SU-DHL-6 (cell line): ENCODE measurements at regions not wholly inside any gene's neighbourhood (a gene's known extent, or its start where the extent isn't known, plus 50 kb on each side); places are given as distances from the start of the nearest gene placed in this dataset.
"Not testable (repeated sequence)": the region's sequence is repeated elsewhere in the genome, so short reads cannot be mapped to it uniquely, and the experiment has no call there.

Experiments used
- H2AFZ ChIP-seq: fragments of 200-600 bp; sonication (generic); 2 replicates; pipeline ENCODE4 v1.6.1; 2014; ENCODE audit warnings: low read depth, mild to moderate bottlenecking, moderate library complexity, mixed read lengths, antibody characterized with exemption, low read length; ENCODE audit not compliant: severe bottlenecking
- H3F3A ChIP-seq: fragments of 200-600 bp; shearing (Covaris generic); 2 replicates; pipeline ENCODE4 v1.6.0; 2016; ENCODE audit warnings: antibody characterized with exemption, mild to moderate bottlenecking; ENCODE audit not compliant: insufficient read depth
- H3K27ac ChIP-seq: fragments of 200-600 bp; sonication (generic); 2 replicates; pipeline ENCODE4 v1.5.1; 2016; ENCODE audit warnings: low read depth, mild to moderate bottlenecking, low read length, moderate library complexity, mixed read lengths
- H3K27me3 ChIP-seq: fragments of 200-600 bp; sonication (generic), shearing (Covaris generic); 2 replicates; pipeline ENCODE4 v1.6.0; 2014; ENCODE audit warnings: mild to moderate bottlenecking, low read length
- H3K36me3 ChIP-seq: fragments of 200-600 bp; sonication (generic); 2 replicates; pipeline ENCODE4 v1.6.1; 2014; ENCODE audit warnings: mild to moderate bottlenecking, low read length, mixed read lengths
- H3K4me2 ChIP-seq: fragments of 300-600, 200-600 bp; shearing (Covaris generic), sonication (generic); 2 replicates; pipeline ENCODE4 v1.6.0; 2014; ENCODE audit warnings: low read length, low read depth, mild to moderate bottlenecking; ENCODE audit not compliant: poor library complexity, severe bottlenecking
- H3K4me3 ChIP-seq: fragments of 200-600 bp; sonication (generic); 2 replicates; pipeline ENCODE4 v1.5.1; 2014; ENCODE audit warnings: antibody characterized with exemption, low read length, mild to moderate bottlenecking, mixed read lengths; ENCODE audit not compliant: insufficient read depth, poor library complexity, severe bottlenecking
- H3K79me2 ChIP-seq: fragments of 200-600 bp; sonication (generic); 2 replicates; pipeline ENCODE4 v1.6.1; 2014; ENCODE audit warnings: mild to moderate bottlenecking, low read length, moderate library complexity; ENCODE audit not compliant: insufficient read depth
- H3K9ac ChIP-seq: fragments of 200-600 bp; sonication (generic); 2 replicates; pipeline ENCODE4 v1.7.0; 2014; ENCODE audit warnings: mild to moderate bottlenecking, low read length
- H3K9me2 ChIP-seq: fragments of 200-600 bp; sonication (generic); replicated peaks from 2 replicates; pipeline ENCODE4 v1.6.1; 2014; ENCODE audit warnings: low read length; ENCODE audit not compliant: insufficient read depth
- H3K9me3 ChIP-seq: fragments of 200-600 bp; sonication (generic); 2 replicates; pipeline ENCODE4 v1.6.1; 2014; ENCODE audit warnings: low read length, mixed read lengths; ENCODE audit not compliant: insufficient read depth
- H4K20me1 ChIP-seq: fragments of 200-600 bp; sonication (generic); 2 replicates; pipeline ENCODE4 v1.6.1; 2014; ENCODE audit warnings: low read depth, mild to moderate bottlenecking, antibody characterized with exemption, low read length, moderate library complexity, mixed read lengths

DNA sequence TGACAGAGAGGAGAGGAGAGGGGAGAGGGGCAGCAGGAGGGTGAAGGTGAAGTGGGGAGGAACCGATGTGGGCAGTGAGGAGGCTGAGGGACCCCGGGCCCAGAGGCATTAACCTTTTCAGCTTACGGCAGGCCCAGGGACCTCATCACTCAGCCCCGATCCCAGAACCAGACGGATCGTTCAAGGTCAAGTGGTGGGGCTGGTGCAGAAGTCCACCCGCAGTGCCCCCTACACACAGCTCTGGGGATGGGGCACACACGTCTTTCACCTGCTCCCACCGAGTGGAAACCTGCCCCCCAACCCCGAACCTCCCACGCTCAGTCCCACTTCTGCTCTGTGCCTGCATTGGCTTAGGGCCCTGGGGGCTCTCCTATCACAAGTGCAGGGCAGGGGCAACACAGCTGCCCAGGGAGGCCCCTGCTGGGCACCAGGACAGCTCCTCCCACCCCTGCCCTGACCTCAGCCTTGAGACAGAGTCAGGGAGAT lies 81.9 kb upstream of the GOLGA6L4 start:
- H3K4me2 ChIP-seq, H3K9ac ChIP-seq, H3K27me3 ChIP-seq, H3K9me3 ChIP-seq, H3F3A ChIP-seq, H3K4me3 ChIP-seq, H3K79me2 ChIP-seq, H2AFZ ChIP-seq, H3K27ac ChIP-seq, H3K9me2 ChIP-seq, H4K20me1 ChIP-seq, H3K36me3 ChIP-seq: not testable (repeated sequence)

DNA sequence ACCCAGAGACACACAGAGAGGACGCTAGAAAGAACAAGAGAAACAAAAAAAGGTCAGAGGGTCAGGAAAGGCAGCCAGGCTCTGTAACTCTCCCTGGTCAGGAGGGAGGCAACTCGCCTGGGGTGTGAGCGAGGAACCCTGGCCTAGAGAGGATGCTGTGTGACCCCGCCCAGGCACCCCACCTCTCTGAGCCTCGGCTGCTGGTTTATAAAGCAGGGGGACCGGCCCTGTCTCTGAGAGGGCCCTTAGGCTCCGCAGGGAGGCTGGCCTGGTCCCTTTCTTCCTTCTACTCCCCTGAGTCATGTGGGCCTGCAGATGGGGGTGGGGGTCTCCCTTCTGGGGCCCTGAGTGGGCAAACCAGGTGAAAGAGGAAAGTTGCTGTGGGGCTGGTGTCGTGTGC lies 81.3 kb upstream of the GOLGA6L4 start:
- H3K4me2 ChIP-seq, H2AFZ ChIP-seq, H3K9me3 ChIP-seq, H3K9ac ChIP-seq, H3F3A ChIP-seq, H3K79me2 ChIP-seq, H3K9me2 ChIP-seq, H4K20me1 ChIP-seq, H3K27ac ChIP-seq, H3K27me3 ChIP-seq, H3K36me3 ChIP-seq, H3K4me3 ChIP-seq: not testable (repeated sequence)

DNA sequence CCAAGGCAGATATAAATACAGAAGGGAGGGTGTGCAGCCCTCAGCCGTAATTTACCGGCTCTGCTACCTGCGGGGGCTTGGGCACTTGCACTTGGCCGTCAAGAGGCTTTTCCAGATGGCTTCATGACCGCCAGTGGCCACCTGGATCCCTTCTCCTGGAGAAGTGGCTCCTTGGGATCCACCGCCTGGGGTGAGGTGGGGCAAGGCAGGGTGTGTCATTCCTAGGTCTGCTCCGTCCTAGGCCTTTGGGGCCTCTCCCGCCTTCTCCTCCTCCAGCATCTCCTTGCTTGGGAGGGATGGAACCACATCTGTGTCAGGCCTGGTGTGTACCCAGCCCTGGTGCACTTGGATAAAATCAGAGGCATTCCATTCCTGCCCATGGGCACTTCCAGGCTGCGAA lies 80.8 kb upstream of the GOLGA6L4 start:
- H3K79me2 ChIP-seq, H3K4me3 ChIP-seq: not testable (repeated sequence)

DNA sequence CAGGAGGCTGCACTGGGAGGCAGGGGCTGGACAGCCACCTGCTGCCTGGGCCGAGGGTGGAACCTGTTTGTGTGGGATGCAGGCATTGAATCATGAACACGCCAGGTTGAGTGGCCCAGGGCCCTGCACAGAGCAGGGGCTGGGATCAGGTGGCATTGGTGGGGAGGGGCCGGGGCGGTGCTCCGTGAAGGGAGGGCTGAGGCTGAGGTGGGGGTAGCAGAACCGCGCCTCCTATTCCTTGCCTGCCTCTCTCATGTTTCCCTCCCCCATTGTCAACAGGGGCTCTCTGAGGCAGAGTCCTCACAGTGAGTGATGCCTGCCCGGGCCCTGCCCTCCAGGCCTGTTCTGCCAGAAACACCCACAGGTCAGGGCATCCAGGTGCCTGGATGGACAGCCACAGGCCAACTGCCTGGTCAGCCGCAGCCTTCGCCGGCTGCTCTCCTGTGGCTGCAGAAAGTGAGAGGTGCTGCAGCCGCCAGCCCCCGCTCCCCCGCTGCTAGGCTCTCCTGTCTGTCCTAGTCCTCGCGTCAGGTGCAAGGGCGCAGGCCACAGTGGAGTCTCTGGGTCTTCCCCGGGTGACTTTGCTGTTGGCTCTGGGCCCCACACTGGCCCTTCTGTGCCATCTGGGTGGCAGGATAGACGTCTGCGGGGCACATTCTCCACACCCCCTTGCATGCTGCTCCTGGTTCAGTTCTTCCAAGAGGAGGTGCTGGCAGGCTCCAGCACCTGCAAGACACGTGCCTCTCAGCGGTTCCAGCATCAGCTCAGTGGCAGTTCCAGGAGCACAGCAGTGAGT lies 79.6 kb upstream of the GOLGA6L4 start:
- not testable (repeated sequence) for H2AFZ ChIP-seq, H3K79me2 ChIP-seq

More for the DNA sequence above, 80.8 kb upstream of the GOLGA6L4 start:
- not testable (repeated sequence) for H3K9me2 ChIP-seq, H3K4me2 ChIP-seq, H3K27ac ChIP-seq, H3K36me3 ChIP-seq, H3K27me3 ChIP-seq, H2AFZ ChIP-seq, H4K20me1 ChIP-seq, H3K9me3 ChIP-seq, H3F3A ChIP-seq, H3K9ac ChIP-seq

GRCh38 chr15:84156588-84156840 lies 79.1 kb upstream of the GOLGA6L4 start:
- H3K9me3 ChIP-seq, H3K36me3 ChIP-seq, H3K9ac ChIP-seq, H3K27ac ChIP-seq, H3K4me3 ChIP-seq, H2AFZ ChIP-seq, H3K27me3 ChIP-seq, H3F3A ChIP-seq, H3K79me2 ChIP-seq, H3K4me2 ChIP-seq, H3K9me2 ChIP-seq, H4K20me1 ChIP-seq: not testable (repeated sequence)

More for the DNA sequence above, 79.6 kb upstream of the GOLGA6L4 start:
- H3K9me2 ChIP-seq, H3K27me3 ChIP-seq, H3K36me3 ChIP-seq, H3K9ac ChIP-seq, H3K27ac ChIP-seq, H4K20me1 ChIP-seq, H3K9me3 ChIP-seq, H3K4me3 ChIP-seq, H3F3A ChIP-seq, H3K4me2 ChIP-seq: not testable (repeated sequence)

DNA sequence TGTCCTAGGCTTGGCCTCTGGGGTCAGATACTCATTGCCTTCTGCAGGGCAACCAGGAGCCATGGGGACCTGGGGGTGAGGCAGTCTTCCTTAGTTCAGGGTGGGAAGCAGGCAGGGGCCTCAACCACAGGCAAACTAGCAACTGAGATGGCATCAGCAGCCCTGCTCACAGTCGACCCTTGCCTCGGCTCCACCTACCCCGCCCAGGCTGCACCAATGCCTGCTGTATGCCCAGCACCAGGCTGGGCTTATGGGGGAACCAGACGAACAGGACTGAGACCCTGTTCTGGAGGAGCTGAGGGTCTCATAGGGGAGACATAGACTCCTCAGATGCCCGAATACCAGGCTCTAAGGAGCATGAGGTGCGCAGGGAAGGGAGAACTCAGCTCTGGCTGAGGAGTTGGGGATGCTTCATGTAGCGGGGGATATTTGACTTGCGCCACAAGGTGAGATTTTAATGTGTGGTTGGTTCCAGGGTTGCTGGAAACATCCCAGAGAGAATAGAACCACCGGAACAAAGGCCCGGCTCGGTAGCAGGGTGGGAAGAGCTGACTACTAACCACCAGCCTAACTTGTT lies 78.4 kb upstream of the GOLGA6L4 start:
- not testable (repeated sequence) for H3K27ac ChIP-seq, H3K9ac ChIP-seq, H3K4me2 ChIP-seq, H3K27me3 ChIP-seq, H3K9me3 ChIP-seq, H3K79me2 ChIP-seq, H3K9me2 ChIP-seq, H3F3A ChIP-seq, H4K20me1 ChIP-seq, H3K4me3 ChIP-seq, H2AFZ ChIP-seq, H3K36me3 ChIP-seq

DNA sequence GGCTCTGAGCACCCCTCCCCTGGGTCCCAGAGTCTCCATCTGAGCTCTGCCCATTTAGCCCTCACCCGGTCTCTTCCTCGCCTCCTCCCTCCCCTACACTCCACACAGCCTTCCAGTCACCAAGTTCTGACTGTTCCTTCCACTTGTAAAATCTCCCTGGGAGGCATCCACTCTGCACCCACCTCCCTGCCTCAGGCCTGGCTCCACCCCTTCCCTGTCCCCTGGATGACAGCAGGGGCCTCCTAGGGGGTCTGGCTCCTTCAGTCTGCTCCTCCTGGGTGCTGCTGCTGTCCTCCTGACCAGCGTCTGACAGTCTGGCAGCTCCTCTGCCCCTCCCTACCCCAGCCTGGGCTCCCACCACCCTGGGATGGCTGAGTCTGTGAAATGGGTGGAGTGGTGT lies 77.7 kb upstream of the GOLGA6L4 start:
- not testable (repeated sequence) for H3K4me2 ChIP-seq, H3K27ac ChIP-seq, H3K9me2 ChIP-seq, H3K27me3 ChIP-seq, H3K79me2 ChIP-seq, H3K36me3 ChIP-seq, H2AFZ ChIP-seq, H3F3A ChIP-seq, H4K20me1 ChIP-seq, H3K4me3 ChIP-seq, H3K9ac ChIP-seq, H3K9me3 ChIP-seq

DNA sequence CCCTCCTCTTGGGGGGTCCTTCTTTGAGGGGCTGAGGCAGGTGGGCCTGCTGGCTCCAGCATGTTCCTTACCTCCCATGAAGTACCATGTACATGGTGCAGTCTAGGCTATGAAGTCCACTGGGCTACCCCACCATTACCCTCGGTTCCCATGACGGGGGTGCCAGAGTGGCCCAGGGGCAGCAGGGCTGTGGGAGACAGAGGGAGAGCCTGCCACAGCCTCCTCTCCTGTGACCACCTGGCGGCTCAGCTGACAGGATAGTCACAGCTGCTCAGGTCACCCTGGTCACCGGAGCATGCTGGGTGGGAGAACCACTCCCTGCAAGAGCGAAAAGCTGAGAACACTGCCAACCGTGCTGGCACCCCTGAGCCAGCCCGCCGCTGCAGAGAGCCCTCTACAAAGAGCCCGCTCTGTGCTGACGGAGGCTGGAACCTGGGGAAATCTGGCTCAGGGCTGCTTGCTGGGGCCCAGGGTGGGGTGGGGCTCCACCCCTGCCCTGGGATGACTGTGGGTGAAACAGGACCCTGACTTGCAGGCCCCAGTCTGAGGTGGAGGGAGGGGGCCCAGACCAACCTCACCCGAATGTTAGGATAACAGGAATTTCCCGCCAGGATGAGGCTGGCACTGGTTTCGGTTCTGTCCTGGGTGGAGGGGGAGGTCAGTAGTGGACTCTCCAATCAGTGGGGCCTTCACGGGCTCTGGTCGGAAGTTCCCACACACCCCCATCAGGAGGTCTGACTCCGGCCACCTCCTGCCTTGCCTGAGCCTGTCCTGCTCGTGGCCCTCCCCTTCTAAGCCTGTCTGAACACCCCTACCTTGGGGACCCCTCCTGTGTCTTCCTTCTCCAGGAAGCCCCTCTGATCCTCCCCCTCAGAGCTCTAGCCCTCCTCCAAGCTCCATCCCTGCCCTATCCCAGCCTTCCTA lies 76.0 kb upstream of the GOLGA6L4 start:
- H3K27me3 ChIP-seq, H3K36me3 ChIP-seq, H3F3A ChIP-seq, H3K27ac ChIP-seq, H3K9ac ChIP-seq, H4K20me1 ChIP-seq, H3K79me2 ChIP-seq, H3K4me2 ChIP-seq, H3K9me2 ChIP-seq, H2AFZ ChIP-seq, H3K9me3 ChIP-seq, H3K4me3 ChIP-seq: not testable (repeated sequence)
